Tibial nerve (tissue), 4 donors: ENCODE measurements at regions not wholly inside any gene's neighbourhood (a gene's known extent, or its start where the extent isn't known, plus 50 kb on each side); places are given as distances from the start of the nearest gene placed in this dataset.

Source experiments
- EP300 ChIP-seq, 2 donors: sonication (generic); formaldehyde crosslinking; IDR thresholded peaks; one replicate each; pipeline ENCODE4 v1.6.1; 2017; ENCODE audit warnings: antibody characterized with exemption in 2 of 2, mild to moderate bottlenecking in 1 of 2
- POLR2A ChIP-seq, 2 donors: fragments of 450-650 bp; IDR thresholded peaks; one replicate each; pipeline ENCODE4 v1.6.1; 2017; ENCODE audit warnings: antibody characterized with exemption in 2 of 2, mild to moderate bottlenecking in 2 of 2, moderate library complexity in 2 of 2
- TF ChIP-seq, protein P1 (sequence below), 5 experiments: fragments of 200-600 bp in 3 of 5; fragments of 450-650 bp in 2 of 5; sonication (generic) in 3 of 5; IDR thresholded peaks; one replicate each; pipeline ENCODE4 v1.5.1; 2016 to 2019; ENCODE audit warnings: antibody characterized with exemption in 5 of 5, mild to moderate bottlenecking in 3 of 5, moderate library complexity in 2 of 5

DNA sequence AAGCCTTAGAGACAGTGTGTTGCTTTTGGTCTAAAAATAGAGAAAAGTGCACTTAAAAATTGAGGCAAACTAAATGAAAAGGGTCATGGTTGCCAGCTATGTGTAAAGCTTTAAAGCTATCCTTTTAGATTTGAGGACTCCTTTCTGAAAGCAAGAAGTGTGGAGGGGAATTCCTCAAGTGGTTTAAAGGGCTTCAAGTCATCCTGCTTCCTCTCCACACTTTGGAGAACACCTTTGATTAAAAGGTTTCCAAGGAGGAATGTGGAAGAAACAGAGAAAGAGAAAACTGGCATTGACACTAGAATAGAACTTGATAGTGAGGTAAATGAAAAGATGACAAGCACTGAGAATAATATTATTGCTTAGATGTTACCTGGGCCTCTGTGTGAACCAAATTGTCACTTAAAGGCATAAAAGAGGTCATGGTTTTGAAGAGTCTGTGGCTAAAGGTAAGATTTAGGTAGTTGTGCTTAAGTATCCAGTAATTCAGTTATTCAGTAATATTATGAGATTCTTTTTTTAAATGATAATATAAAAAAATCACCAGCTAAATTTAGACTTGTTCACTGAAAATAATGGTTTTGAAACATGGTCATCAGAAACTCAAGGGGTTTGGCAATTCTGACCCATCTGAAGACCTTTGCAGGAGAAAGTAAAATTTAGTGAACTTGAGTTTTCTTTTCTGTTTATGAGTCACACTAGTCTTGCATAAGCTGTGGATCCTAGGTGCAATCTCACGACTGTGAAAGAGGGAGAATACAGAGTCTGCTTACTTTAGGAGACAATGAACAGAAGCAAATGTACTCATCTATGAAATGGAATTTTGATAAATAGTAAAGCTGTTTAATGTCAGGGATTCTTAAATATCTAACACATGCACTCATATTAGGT, 466.0 kb downstream of the KIF20B start:
- no peak for TF ChIP-seq POLR2A (IDR thresholded peaks at IDR 0.05)
- no peak for TF ChIP-seq EP300 (IDR thresholded peaks at IDR 0.05)
- TF ChIP-seq, protein P1, sequence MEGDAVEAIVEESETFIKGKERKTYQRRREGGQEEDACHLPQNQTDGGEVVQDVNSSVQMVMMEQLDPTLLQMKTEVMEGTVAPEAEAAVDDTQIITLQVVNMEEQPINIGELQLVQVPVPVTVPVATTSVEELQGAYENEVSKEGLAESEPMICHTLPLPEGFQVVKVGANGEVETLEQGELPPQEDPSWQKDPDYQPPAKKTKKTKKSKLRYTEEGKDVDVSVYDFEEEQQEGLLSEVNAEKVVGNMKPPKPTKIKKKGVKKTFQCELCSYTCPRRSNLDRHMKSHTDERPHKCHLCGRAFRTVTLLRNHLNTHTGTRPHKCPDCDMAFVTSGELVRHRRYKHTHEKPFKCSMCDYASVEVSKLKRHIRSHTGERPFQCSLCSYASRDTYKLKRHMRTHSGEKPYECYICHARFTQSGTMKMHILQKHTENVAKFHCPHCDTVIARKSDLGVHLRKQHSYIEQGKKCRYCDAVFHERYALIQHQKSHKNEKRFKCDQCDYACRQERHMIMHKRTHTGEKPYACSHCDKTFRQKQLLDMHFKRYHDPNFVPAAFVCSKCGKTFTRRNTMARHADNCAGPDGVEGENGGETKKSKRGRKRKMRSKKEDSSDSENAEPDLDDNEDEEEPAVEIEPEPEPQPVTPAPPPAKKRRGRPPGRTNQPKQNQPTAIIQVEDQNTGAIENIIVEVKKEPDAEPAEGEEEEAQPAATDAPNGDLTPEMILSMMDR (IDR thresholded peaks at IDR 0.05), result no peak
